GM12878 (cell line): ENCODE measurements at regions not wholly inside any gene's neighbourhood (a gene's known extent, or its start where the extent isn't known, plus 50 kb on each side); places are given as distances from the start of the nearest gene placed in this dataset.

Experiments used
- ATAC-seq: fragments of 200-7000 bp; cut with Tn5 transposase; 3 replicates; pipeline ENCODE4 v1.9.1; 2020; ENCODE audit warnings: mild to moderate bottlenecking, moderate library complexity
- BruUV-seq: library from RNA; stranded (reverse); fragments of 400-500 nt; replicated peaks from 2 replicates; lab custom pipeline; 2021; lab: Mats Ljungman, UMichigan
- CTCF ChIA-PET: fragments of 300-600 bp; sonication (Branson Sonifier 250); formaldehyde crosslinking; extraction: SDS; loops from one replicate; lab custom pipeline; 2021; ENCODE audit warnings: inconsistent platforms; lab: Yijun Ruan, JAX
- POLR2A ChIA-PET: fragments of 350-600 bp; formaldehyde crosslinking; extraction: SDS; loops from one replicate; lab custom pipeline; 2021; ENCODE audit warnings: inconsistent platforms; lab: Charles Lee
- RAD21 ChIA-PET: fragments of 300-600 bp; sonication (Branson Sonifier 250); formaldehyde crosslinking; loops from one replicate; lab custom pipeline; 2023; ENCODE audit warnings: antibody characterized with exemption; ENCODE audit not compliant: unreplicated experiment; lab: Charles Lee
- SMC1A ChIA-PET: fragments of 300-600 bp; sonication (Branson Sonifier 250); formaldehyde crosslinking; loops from one replicate; lab custom pipeline; 2023; ENCODE audit not compliant: unreplicated experiment, uncharacterized antibody; lab: Charles Lee
- DNase-seq: peaks from one replicate; pipeline ENCODE4 v3.0.0-alpha.2; 2011; ENCODE audit warnings: low read depth, low spot score
- FAIRE-seq: peaks from 3 replicates; lab custom pipeline; 2011; peaks lifted over from hg19 to GRCh38; lab: Jason Lieb, UNC
- H2AFZ ChIP-seq: 2 replicates; pipeline ENCODE4 v1.6.0; 2011; ENCODE audit warnings: low read depth, low read length, control low read depth; ENCODE audit not compliant: control insufficient read depth
- H3K27ac ChIP-seq: 2 replicates; pipeline ENCODE4 v1.5.1; 2011; ENCODE audit warnings: control low read depth; ENCODE audit not compliant: control insufficient read depth, insufficient read depth
- H3K27me3 ChIP-seq, 2 experiments: replicated peaks in 1 of 2; 2 replicates each; pipeline versions ENCODE4 v1.6.0 to v1.6.1; 2011; ENCODE audit warnings: low read length in 1 of 2; ENCODE audit not compliant: control insufficient read depth in 2 of 2, insufficient read depth in 2 of 2
- H3K36me3 ChIP-seq, 2 experiments: 2 replicates each; pipeline ENCODE4 v1.5.1; 2011; ENCODE audit warnings: low read length in 1 of 2; ENCODE audit not compliant: control insufficient read depth in 2 of 2, insufficient read depth in 2 of 2
- H3K4me1 ChIP-seq: 2 replicates; pipeline ENCODE4 v1.6.1; 2011; ENCODE audit warnings: mild to moderate bottlenecking, low read length, moderate library complexity, mixed read lengths; ENCODE audit not compliant: control insufficient read depth, insufficient read depth
- H3K4me2 ChIP-seq: 2 replicates; pipeline ENCODE4 v1.6.0; 2011; ENCODE audit warnings: control low read depth; ENCODE audit not compliant: control insufficient read depth, insufficient read depth
- H3K4me3 ChIP-seq: fragments of 200-600 bp; sonication (generic); 2 replicates; pipeline ENCODE4 v1.5.1; 2016
- H3K79me2 ChIP-seq: 2 replicates; pipeline ENCODE4 v1.6.0; 2011; ENCODE audit warnings: low read length; ENCODE audit not compliant: control insufficient read depth, insufficient read depth
- H3K9ac ChIP-seq: 2 replicates; pipeline ENCODE4 v1.8.0; 2011; ENCODE audit warnings: low read length, control low read depth, mixed read lengths; ENCODE audit not compliant: control insufficient read depth, insufficient read depth
- H3K9me3 ChIP-seq: replicated peaks from 3 replicates; pipeline ENCODE4 v1.5.1; 2011; ENCODE audit warnings: mild to moderate bottlenecking, low read length; ENCODE audit not compliant: control insufficient read depth, insufficient read depth
- H4K20me1 ChIP-seq: 2 replicates; pipeline ENCODE4 v1.6.0; 2011; ENCODE audit not compliant: control insufficient read depth, insufficient read depth
- CEBPZ ChIP-seq: fragments of 150-350 bp; IDR thresholded peaks from 2 replicates; pipeline ENCODE4 v1.6.1; 2016; ENCODE audit warnings: low read depth, low read length
- EZH2 ChIP-seq: IDR thresholded peaks from 2 replicates; pipeline ENCODE4 v1.6.1; 2012; ENCODE audit warnings: low read depth, mild to moderate bottlenecking, control low read depth, inconsistent platforms, low read length, borderline replicate concordance; ENCODE audit not compliant: control insufficient read depth
- FOXK2 ChIP-seq: fragments of 450-650 bp; IDR thresholded peaks from 2 replicates; pipeline ENCODE4 v1.6.1; 2017; ENCODE audit warnings: mild to moderate bottlenecking, moderate library complexity
- MXI1 ChIP-seq: fragments of 150-350 bp; IDR thresholded peaks from 2 replicates; pipeline ENCODE4 v1.6.1; 2011; ENCODE audit warnings: low read depth, mild to moderate bottlenecking, inconsistent platforms, low read length, improper control_type of control experiment
- NBN ChIP-seq: fragments of 450-650 bp; IDR thresholded peaks from 2 replicates; pipeline ENCODE4 v1.6.1; 2016
- WGBS: methylation state at CpG from one replicate; pipeline ENCODE4 v1.1.6; 2016; ENCODE audit warnings: low lambda C conversion rate; ENCODE audit not compliant: insufficient replicate concordance, insufficient coverage; ENCODE audit errors: missing lambda C conversion rate; 5-methylcytosine and 5-hydroxymethylcytosine counted together
- in situ Hi-C: fragments of 300-500 bp; cut with MboI; formaldehyde crosslinking; loops from 9 replicates; pipeline ENCODE4 v1.14.3; 2018; ENCODE audit warnings: mixed read lengths
- intact Hi-C: fragments of 100-400 bp; cut with micrococcal nuclease; formaldehyde crosslinking; loops from one replicate; pipeline ENCODE4 v1.14.2; 2022; ENCODE audit not compliant: unreplicated experiment

DNA sequence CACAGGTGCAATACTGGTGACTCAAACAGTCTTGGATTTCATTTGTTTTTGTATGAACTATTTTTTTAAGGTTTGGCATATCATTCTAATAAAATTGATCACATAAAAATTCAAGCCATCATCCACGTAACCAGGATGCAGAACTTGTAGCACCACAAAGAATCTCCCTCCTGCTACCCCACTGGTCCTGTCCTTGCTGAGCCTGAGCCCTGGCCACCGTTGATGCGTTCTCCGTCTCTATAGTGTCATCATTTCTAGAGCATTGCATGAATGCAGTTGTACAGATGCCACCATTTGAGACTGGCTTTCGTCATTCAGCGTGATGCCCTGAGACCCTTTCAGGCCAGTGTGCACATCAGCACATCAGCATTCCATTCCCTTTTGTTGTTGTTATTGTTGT lies 273.5 kb downstream of the TCERG1L start:
- ChIA-PET POLR2A (no interaction called here), RAD21 (no interaction called here), CTCF (no interaction called here), SMC1A (no interaction called here)
- Histone ChIP-seq H3K9ac (no peak overlapping the region), H4K20me1 (no peaks in the 10 kb centered on the region), H3K4me2 (no peak overlapping the region), H3K27me3 (no peaks in the 10 kb centered on the region), H3K4me3 (no peak overlapping the region), H2AFZ (no peak overlapping the region), H3K79me2 (no peaks in the 10 kb centered on the region), H3K36me3 (no peaks in the 10 kb centered on the region), H3K27ac (no peak overlapping the region), H3K4me1 (no peaks in the 10 kb centered on the region), H3K9me3 (no peaks in the 10 kb centered on the region; the same call in 2 of the 3 replicates)
- intact Hi-C loops (no loop called here), in situ Hi-C loops (no loop called here)
- FAIRE-seq (no peak), ATAC-seq (no peak), DNase-seq (no peak)
- BruUV-seq = no TSS peak
- TF ChIP-seq CEBPZ = no peak
- no peak for TF ChIP-seq MXI1
- TF ChIP-seq FOXK2 = no peak
- no peak for TF ChIP-seq EZH2
- no peak for TF ChIP-seq NBN
- 19% methylated on average over 6 of the region's 6 CpGs for WGBS
